Stimulated activated CD8-positive, alpha-beta memory T cell treated with anti-CD3 and anti-CD28 coated beads, Interleukin-12 subunit alpha, Interleukin-12 subunit beta, amount 100 ng/mL, for 4 hours (primary cell): ENCODE measurements at regions not wholly inside any gene's neighbourhood (a gene's known extent, or its start where the extent isn't known, plus 50 kb on each side); places are given as distances from the start of the nearest gene placed in this dataset.

Source experiments
- DNase-seq: peaks from one replicate; pipeline ENCODE4 v3.0.0-alpha.2; 2020; ENCODE audit warnings: low read depth

GRCh38 chr2:144241801-144242200 is 278.1 kb downstream of the ZEB2 start:
- no peak for DNase-seq

DNA sequence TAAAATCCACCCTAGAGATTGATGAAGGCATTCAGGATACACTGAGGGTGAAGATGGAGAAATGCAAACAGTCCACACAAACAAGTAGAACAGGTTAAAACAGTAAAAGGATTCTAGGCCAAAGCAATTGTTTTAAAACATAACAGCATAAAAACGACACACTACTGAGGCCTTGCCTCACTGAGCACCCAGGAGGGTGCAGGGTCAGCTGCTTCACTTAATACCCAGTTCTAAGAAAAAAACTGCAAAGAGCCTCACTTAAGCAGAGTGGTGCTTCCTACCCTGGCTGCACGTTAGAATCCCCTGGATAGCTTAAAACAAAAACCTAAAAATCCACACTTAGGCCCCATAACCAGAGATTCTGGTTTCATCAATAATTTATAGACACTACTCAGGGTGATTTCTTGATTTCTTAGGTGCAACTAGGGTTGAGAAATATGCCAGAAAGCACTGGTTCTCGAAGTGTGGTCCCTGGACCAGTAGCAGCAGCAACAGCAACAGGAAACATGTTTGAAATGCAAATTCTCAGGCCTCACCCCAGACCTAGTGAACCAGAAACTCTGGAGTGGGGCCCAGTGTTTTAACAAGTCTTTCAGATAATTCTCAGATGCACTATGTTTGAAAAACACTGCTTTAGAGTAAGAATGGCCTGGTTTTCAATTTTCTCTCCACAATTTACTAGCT is 279.1 kb downstream of the ZEB2 start:
- no peak for DNase-seq

GRCh38 chr2:144239726-144240125 is 280.2 kb downstream of the ZEB2 start:
- DNase-seq, result no peak

DNA sequence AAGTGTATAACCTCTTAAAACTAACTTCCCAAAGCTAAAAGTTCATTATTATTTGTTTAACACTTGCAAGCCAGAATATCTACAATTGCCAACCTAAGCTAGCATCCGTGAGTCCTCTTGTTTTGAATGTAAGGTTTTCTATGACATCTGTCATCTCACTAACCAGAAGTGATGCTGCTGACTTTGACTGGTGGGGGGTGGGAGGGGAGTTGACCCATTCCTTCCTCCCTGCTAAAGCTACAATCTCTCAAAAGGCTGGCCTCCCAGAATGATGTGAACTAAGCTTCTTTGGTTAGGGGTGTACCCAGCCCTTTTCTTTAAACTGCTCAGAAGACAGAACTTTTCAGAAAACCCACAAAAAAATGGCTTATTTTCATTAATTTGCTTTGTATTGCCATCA is 280.6 kb downstream of the ZEB2 start:
- no peak for DNase-seq

DNA sequence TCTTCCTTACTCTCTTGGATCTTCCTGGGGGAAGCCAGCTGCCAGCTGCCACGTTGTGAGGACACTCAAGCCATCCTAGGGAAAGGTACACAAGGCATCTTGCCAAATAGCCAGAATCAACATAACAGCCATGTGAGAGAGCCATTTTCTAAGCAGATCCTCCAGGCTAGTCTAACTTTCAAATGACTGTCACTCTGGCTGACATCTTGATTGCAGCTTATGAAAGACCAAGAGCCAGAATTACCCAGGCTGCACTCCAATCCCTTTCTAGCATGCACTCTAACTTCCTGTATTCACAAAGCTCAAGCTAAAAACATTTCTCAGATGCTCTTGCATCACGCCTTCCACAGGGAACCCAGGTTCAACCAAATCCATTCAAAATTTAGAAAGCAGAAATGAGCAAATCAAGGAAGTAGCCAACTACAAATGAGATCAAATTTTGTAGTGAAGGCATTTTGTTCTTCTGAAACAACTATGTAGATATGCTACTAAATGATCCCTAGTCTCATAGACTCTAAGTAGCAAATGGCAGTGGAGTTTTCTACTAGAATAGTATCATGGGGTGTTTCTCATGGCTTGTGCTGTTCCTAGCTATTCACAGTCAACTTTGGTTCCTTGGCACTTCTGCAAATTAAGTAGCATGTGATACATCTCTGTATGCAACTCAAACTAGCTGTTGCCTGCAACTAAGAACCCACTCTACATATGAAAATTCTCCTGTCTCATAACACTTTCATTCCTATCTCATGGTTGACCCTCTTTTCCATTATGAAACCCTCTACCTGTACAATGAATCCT is 281.9 kb downstream of the ZEB2 start:
- DNase-seq, result no peak

DNA sequence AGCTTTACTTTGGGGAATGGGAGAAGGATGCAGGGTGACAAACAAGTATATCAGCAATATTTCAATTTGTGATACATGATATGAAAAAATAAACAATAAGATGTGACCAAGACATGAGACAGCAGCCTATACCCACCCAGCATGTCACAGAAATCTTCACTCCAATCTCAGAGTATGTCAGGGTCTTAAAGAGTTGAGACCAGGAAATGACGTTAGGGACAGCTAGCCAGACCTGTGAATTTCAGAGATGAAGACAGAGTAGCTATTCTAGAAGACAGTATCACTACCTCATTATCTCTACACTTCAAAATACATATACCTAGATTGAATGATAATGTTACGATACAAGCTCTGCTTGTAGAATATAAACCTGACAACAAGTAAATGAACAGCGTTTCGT is 282.8 kb downstream of the ZEB2 start:
- DNase-seq, result no peak

GRCh38 chr2:144235050-144235449 is 284.9 kb downstream of the ZEB2 start:
- no peak for DNase-seq

DNA sequence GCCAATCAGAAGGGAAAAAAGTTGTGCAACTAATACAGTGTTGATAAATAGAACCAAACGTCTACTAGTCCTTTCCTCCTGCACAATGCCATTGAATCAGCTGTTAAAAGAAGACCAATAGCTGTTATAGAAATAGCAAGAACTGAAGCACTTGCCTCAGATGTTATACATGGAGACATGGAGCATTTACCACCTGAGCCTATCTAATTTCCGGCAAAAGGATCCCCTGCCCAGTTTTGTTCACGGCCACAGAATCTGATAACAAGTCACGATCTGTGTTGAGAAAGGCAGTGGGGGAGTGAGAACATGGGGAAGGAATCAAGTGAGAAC is 285.4 kb downstream of the ZEB2 start:
- DNase-seq, result no peak

DNA sequence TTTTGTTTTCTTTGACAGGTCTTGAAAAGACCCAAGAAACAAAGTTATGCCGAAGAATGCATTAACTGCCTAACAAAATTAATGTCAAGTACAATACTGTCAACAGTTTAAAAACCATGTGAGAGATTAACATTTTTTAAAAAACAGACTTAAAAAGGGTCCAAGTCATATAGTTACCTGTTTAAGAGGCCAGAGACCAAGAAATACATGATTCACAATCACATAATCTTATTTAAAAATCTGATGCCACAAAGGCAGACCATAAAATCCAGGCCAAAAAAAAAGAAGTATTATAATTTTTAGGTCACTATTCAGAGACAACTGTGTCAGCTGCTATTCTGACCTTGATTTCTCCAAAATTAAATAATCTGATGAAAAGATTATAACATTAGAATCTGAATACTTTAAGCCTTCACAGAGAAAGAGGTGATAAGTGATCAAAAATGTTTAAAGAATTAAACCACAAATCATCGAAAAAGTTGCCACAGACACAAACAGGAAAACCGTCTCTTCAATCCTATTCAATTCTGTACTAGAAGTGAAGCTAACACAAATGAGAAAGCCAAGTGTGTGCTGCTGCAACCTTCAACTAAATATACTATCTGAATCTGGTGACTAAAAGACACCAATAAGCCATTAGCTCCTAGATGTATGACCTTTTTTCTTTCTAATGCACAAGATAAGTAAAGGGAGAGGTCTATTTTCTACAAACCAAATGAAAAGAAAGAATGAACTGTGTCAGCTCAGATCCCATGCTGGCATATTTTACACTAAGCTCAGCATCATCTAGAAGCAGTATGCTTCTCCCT is 286.0 kb downstream of the ZEB2 start:
- DNase-seq, result no peak

GRCh38 chr2:144233317-144233716 is 286.6 kb downstream of the ZEB2 start:
- no peak for DNase-seq

DNA sequence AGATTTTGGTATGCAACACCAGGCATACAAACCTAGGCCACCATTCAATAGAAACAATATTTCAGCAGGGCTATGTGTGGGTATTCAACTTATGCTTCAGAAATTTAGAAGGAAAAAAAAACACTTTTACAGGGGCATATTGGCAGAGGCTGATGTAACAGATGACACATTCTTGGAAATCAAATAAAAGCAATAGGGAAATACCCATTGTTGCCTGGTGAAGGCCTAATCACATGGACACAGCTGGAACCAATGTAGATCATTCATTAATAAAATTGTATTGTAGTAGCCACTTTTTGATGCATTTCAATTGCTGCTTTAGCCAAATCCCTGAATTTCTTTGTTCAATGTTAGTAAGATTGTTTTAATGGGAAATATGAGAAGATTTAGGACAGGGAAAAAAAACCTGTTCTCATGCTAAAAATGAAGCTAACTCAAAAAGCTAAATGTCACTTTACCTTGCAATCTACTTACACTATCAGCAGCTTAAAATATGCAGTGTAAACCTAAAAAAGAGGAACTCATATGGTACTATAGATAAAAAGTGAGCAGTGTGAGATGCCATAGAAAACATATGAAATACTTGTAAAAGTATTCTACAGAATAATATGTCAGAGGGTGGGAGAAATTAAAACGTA is 289.4 kb downstream of the ZEB2 start:
- no peak for DNase-seq

DNA sequence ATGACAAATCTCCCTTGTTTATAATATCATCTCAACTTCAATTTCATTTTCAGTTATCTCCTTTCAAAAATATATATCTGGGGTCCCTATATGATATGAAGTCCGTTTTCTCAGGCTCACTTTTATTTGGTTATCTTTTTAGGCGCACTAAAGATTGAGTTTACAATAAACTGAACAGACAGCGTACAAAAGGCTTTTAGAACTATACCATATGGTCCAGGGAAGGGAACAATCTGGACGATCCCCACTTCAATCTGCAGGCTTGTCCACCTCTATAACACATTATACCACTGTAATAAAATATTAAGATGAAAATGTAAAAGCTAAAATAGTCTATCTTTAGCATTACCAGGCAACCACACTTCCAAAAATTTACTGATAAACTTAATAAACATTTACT is 289.9 kb downstream of the ZEB2 start:
- no peak for DNase-seq

- DNase-seq, result no peak
These were observed 290.6 kb downstream of the ZEB2 start for GRCh38 chr2:144229296-144229695.

DNA sequence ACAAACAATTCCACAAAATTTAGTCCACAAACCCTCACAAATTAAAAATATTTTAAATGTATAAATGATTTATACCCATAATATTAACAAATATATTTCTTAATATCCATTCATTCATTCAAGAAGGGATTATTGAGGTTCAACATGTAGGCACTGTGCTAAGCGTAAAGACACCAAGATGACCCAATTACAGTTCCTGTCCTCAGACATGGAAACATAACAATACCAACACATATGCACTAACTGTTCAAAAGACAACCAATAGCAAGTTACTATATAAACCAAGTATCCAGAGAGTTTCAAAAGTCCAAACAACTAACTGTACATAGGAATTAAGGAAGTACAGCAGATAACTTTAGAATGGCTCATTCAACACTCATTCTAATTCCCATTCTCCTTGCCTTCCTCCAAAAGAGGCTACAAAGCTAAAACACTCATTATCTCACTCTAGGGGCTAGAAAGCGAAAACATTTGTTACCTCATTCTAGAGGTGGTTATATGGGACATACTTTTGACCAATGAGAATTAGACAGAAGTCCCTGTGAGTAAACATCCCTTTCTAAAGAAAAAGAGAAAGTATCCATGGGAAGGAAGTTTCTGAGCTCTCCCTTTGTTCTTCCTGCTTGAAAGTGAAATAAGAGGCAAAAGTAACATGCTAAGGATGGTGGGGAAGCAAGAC is 292.4 kb downstream of the ZEB2 start:
- no peak for DNase-seq

- DNase-seq, result no peak
These were observed 294.8 kb downstream of the ZEB2 start for GRCh38 chr2:144225076-144225475.

- DNase-seq, result no peak
These were observed 295.4 kb downstream of the ZEB2 start for GRCh38 chr2:144224472-144224871.

- no peak for DNase-seq
These were observed 299.9 kb downstream of the ZEB2 start for GRCh38 chr2:144219979-144220378.

DNA sequence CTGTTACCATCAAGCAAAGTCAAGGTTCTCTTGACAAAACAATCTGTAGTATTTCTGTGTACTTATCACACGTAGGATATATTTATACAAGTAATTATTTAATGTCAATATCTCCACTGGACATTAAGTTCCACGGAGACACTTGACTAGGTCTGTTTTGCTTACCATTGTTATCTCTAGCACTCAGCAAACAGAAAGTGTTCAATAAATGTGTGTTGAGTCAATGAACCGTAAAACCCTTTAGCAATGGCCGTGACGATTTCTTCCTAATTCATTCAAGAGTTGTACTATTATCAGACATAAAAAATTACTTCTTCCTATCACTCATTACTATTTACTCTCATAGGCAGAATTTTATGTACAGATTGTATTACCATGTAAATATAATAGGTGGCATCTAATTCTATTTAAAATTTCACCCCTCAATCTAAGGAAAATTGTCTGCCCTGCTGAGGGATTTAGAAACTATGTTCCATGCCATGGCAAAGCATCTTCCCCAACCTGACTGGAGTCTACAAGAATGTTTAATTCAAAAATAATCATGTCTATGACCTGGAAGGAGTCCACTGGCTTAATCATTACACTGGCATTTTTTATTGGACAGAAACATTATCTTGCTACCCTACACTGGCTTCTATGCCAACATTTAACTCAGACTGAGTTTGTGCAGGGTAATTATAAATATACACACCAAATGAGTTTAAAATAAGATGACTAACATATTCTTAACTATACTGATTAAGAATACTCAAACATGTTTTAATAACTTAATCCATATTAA is 301.9 kb downstream of the ZEB2 start:
- no peak for DNase-seq

DNA sequence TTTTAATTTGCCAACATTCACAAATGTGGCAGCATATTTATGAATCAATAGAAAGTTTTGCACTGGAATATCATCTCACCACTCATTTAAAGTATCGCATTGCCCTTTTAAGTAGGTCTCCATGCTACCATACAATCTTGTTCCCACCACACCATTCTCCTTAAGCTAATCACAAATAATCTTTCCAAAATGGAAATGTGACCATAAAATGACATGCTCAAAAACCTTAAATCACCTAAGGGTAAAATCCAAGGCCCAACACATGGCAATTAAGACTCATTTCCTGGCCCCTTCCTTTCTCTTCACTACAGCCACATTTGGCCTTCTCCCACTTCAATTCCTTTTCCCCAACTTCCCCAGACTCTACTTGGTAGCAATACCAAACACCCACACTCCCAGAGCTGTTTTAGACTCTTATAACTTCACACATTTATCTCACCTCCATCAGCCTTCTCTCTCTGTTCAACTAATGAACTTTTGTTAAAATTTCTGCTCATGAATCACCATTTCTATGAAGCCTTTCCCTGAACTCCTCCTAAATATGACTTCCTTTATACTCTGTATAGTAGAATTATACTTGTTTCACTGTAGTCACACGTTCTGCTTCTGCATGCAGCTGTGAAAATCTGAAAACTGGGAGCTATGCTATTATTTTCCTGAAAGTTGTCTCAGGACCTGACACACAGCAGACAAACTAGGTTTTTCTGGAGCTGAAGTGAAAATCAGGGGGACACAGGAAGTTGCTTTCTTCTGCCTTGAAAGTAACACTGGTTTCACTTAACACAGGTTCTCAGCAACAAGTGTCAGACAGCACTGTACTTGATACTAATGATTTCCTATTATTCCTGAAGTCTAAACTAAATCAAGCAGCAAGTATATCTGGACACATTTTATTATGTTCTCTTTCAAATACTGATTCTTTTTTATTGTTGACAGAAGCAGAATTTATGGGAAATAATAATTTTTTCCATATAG is 303.9 kb downstream of the ZEB2 start:
- DNase-seq, result no peak

- DNase-seq, result no peak
These were observed 304.7 kb downstream of the ZEB2 start for GRCh38 chr2:144215207-144215606.
